ENCODE measurements at regions not wholly inside any gene's neighbourhood (a gene's known extent, or its start where the extent isn't known, plus 50 kb on each side); places are given as distances from the start of the nearest gene placed in this dataset.

DNA sequence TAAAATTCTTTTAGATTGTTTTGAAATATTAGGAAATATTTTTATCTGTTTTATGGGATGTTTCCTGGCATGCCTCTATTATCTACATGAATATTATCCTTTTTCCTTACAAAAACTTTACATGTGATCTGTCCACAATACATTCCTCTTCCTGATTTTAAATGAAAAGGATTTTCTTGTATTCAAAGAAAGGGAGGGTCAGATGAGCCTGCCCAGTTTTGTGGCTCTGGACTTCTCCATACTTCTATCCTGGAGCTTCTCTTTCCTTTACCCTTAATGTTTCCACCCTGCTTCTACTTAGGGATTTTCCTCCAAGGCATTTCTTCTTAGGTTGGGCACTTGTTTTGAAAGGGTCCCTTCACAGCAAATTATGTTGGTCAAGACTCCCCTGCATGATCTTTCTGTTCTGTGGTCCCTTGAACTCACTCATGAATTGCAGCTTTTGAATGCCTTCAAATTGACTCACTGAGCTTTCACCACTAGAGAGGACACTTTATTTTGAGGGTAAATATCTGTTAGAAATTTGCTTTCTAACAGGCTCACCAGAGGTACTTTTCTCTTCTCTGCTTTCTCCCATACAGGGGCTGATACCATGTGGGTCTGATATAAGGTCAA lies 104.9 kb downstream of the CENPW start:
- TF ChIP-seq, protein P1, sequence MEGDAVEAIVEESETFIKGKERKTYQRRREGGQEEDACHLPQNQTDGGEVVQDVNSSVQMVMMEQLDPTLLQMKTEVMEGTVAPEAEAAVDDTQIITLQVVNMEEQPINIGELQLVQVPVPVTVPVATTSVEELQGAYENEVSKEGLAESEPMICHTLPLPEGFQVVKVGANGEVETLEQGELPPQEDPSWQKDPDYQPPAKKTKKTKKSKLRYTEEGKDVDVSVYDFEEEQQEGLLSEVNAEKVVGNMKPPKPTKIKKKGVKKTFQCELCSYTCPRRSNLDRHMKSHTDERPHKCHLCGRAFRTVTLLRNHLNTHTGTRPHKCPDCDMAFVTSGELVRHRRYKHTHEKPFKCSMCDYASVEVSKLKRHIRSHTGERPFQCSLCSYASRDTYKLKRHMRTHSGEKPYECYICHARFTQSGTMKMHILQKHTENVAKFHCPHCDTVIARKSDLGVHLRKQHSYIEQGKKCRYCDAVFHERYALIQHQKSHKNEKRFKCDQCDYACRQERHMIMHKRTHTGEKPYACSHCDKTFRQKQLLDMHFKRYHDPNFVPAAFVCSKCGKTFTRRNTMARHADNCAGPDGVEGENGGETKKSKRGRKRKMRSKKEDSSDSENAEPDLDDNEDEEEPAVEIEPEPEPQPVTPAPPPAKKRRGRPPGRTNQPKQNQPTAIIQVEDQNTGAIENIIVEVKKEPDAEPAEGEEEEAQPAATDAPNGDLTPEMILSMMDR (IDR thresholded peaks at IDR 0.05; ENCODE audit: insufficient read depth, low read depth, low read length) = no peak
- no peak for TF ChIP-seq EZH2 (IDR thresholded peaks at IDR 0.05; ENCODE audit: insufficient read depth, low read length)
